ENCODE measurements at regions not wholly inside any gene's neighbourhood (a gene's known extent, or its start where the extent isn't known, plus 50 kb on each side); places are given as distances from the start of the nearest gene placed in this dataset.

GRCh38 chr18:73511771-73512503 is 635.7 kb downstream of the FBXO15 start:
- DNase-seq: no peak
- no peaks in the 10 kb centered on the region for H3K9me3 ChIP-seq
- no peaks in the 10 kb centered on the region for H3K4me1 ChIP-seq (ENCODE audit: low read depth)
- H3K36me3 ChIP-seq (ENCODE audit: low read depth): no peaks in the 10 kb centered on the region
- intact Hi-C loops (cut with DNase I, micrococcal nuclease): no loop called here
- ATAC-seq: no peak
- H3K4me3 ChIP-seq: no peak overlapping the region
- TF ChIP-seq, protein P1, sequence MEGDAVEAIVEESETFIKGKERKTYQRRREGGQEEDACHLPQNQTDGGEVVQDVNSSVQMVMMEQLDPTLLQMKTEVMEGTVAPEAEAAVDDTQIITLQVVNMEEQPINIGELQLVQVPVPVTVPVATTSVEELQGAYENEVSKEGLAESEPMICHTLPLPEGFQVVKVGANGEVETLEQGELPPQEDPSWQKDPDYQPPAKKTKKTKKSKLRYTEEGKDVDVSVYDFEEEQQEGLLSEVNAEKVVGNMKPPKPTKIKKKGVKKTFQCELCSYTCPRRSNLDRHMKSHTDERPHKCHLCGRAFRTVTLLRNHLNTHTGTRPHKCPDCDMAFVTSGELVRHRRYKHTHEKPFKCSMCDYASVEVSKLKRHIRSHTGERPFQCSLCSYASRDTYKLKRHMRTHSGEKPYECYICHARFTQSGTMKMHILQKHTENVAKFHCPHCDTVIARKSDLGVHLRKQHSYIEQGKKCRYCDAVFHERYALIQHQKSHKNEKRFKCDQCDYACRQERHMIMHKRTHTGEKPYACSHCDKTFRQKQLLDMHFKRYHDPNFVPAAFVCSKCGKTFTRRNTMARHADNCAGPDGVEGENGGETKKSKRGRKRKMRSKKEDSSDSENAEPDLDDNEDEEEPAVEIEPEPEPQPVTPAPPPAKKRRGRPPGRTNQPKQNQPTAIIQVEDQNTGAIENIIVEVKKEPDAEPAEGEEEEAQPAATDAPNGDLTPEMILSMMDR (IDR thresholded peaks at IDR 0.05): no peak

DNA sequence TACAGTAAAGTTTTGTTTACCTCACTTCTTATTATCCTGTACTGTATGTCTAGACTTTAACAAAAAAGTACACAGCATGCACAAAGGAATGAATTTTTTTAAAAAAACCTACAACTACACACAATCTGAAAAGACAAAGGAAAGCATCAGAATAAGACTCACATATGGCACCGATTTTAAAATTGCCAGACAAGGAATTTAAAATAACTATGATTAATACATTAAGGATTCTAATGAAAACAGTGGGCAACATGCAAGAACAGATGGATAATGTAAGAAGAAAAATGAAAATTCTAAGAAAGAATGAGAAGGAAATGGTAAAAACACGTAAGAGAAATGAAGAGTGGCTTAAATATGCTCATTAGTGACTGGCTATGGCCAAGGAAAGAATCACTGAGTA is 638.2 kb downstream of the FBXO15 start:
- H3K9me3 ChIP-seq: no peaks in the 10 kb centered on the region
- ATAC-seq (no peak), DNase-seq (no peak)
- intact Hi-C loops (cut with DNase I, micrococcal nuclease): no loop called here
- H3K36me3 ChIP-seq (ENCODE audit: low read depth): no peaks in the 10 kb centered on the region
- H3K4me3 ChIP-seq: no peak overlapping the region
- TF ChIP-seq, protein P1 (IDR thresholded peaks at IDR 0.05): no peak
- no peaks in the 10 kb centered on the region for H3K4me1 ChIP-seq (ENCODE audit: low read depth)

DNA sequence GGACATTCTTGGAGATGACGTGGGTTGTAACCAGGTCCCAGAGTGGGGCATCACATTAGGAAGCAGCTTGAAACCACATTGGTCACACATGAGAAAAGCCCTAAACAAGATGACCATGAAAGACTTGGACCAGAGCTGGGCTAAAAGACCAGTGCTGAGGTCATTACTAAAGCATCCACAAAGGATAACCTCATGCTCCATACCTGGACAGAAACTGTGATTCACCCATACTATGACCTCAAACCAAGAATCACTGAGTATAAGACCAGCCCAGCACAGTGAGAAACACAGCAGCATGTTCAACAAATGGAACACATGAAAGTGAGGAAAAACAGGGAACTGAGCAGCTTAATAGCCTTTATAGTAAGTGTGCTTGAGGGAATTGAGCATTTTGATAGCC is 635.5 kb upstream of the NETO1 start:
- TF ChIP-seq, protein P1 (IDR thresholded peaks at IDR 0.05): no peak
- intact Hi-C loops (cut with DNase I, micrococcal nuclease): no loop called here
- ATAC-seq: no peak
- DNase-seq: no peak
- H3K4me1 ChIP-seq (ENCODE audit: low read depth): no peaks in the 10 kb centered on the region
- H3K9me3 ChIP-seq: no peaks in the 10 kb centered on the region
- no peaks in the 10 kb centered on the region for H3K36me3 ChIP-seq (ENCODE audit: low read depth)
- no peak overlapping the region for H3K4me3 ChIP-seq

- H3K4me3 ChIP-seq: no peak overlapping the region
- intact Hi-C loops (cut with DNase I, micrococcal nuclease): no loop called here
- no peak for DNase-seq
- TF ChIP-seq, protein P1 (IDR thresholded peaks at IDR 0.05): no peak
- H3K9me3 ChIP-seq: no peaks in the 10 kb centered on the region
- no peaks in the 10 kb centered on the region for H3K36me3 ChIP-seq (ENCODE audit: low read depth)
- H3K4me1 ChIP-seq (ENCODE audit: low read depth): no peaks in the 10 kb centered on the region
- no peak for ATAC-seq
Measured at GRCh38 chr18:73487966-73488365, 620.2 kb upstream of the NETO1 start.

GRCh38 chr18:73485166-73485565 is 617.4 kb upstream of the NETO1 start:
- H3K4me1 ChIP-seq (ENCODE audit: low read depth): no peaks in the 10 kb centered on the region
- DNase-seq (no peak), ATAC-seq (no peak)
- H3K36me3 ChIP-seq (ENCODE audit: low read depth): no peaks in the 10 kb centered on the region
- TF ChIP-seq, protein P1 (IDR thresholded peaks at IDR 0.05): no peak
- no peaks in the 10 kb centered on the region for H3K9me3 ChIP-seq
- no peak overlapping the region for H3K4me3 ChIP-seq
- intact Hi-C loops (cut with DNase I, micrococcal nuclease): no loop called here

- no peaks in the 10 kb centered on the region for H3K4me1 ChIP-seq (ENCODE audit: low read depth)
- DNase-seq (no peak), ATAC-seq (no peak)
- TF ChIP-seq, protein P1 (IDR thresholded peaks at IDR 0.05): no peak
- intact Hi-C loops (cut with DNase I, micrococcal nuclease): no loop called here
- H3K36me3 ChIP-seq (ENCODE audit: low read depth): no peaks in the 10 kb centered on the region
- H3K4me3 ChIP-seq: no peak overlapping the region
- no peaks in the 10 kb centered on the region for H3K9me3 ChIP-seq
Measured at GRCh38 chr18:73482901-73483300, 615.1 kb upstream of the NETO1 start.
